Endothelial cell of umbilical vein (primary cell): ENCODE measurements at regions not wholly inside any gene's neighbourhood (a gene's known extent, or its start where the extent isn't known, plus 50 kb on each side); places are given as distances from the start of the nearest gene placed in this dataset.

Experiments
- EZH2 ChIP-seq: IDR thresholded peaks from 2 replicates; pipeline ENCODE4 v1.6.1; 2012; ENCODE audit warnings: borderline replicate concordance, low read depth, mild to moderate bottlenecking, moderate library complexity, low read length, inconsistent platforms; ENCODE audit not compliant: severe bottlenecking
- GATA2 ChIP-seq: IDR thresholded peaks from 2 replicates; pipeline ENCODE4 v1.7.0; 2011; ENCODE audit warnings: low read depth, mild to moderate bottlenecking, moderate library complexity, mixed read lengths, low read length; ENCODE audit not compliant: insufficient read length, insufficient read depth
- MYC ChIP-seq: IDR thresholded peaks from one replicate; pipeline ENCODE4 v1.6.1; 2011; ENCODE audit warnings: mild to moderate bottlenecking, low read depth, low read length
- POLR2A ChIP-seq: IDR thresholded peaks from 2 replicates; pipeline ENCODE4 v1.6.1; 2012; ENCODE audit warnings: low read depth, mild to moderate bottlenecking, control low read depth, low read length
- POLR2AphosphoS5 ChIP-seq: IDR thresholded peaks from 2 replicates; pipeline ENCODE4 v1.6.1; 2012; ENCODE audit warnings: low read depth, mild to moderate bottlenecking, control low read depth, low read length, moderate library complexity; ENCODE audit not compliant: insufficient read depth
- TF ChIP-seq, protein P1 (sequence below), 2 donors: IDR thresholded peaks; 1 replicate in 1 of 2; 2 replicates in 1 of 2; pipeline ENCODE4 v1.5.1; 2011; ENCODE audit warnings: low read length in 2 of 2, mild to moderate bottlenecking in 2 of 2, moderate library complexity in 2 of 2, control low read depth in 1 of 2, inconsistent platforms in 1 of 2, low read depth in 1 of 2; ENCODE audit not compliant: insufficient read depth in 1 of 2; ENCODE audit errors: extremely low read depth in 1 of 2
- TF ChIP-seq, protein P2 (sequence below): IDR thresholded peaks from 2 replicates; pipeline ENCODE4 v1.6.1; 2011; ENCODE audit not compliant: insufficient read depth, insufficient read length

DNA sequence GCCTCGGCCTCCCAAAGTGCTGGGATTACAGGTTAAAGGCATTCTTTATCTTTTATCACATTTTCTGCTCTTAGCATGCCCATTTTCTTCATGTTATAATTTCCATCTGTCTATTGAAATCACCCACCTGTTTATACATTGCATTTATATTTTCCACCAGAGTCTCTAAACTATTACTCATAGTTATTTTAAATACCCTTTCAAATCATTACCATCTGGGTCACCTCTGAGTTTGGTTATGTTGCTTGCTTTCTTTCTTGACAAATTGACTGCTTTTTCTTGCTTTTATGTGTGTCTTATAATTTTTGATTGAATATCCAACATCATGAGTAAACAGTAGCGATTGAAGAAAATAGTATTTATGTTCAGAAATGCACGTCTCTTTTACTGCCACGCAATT lies 71.4 kb downstream of the TMEM270 start:
- TF ChIP-seq, protein P1, sequence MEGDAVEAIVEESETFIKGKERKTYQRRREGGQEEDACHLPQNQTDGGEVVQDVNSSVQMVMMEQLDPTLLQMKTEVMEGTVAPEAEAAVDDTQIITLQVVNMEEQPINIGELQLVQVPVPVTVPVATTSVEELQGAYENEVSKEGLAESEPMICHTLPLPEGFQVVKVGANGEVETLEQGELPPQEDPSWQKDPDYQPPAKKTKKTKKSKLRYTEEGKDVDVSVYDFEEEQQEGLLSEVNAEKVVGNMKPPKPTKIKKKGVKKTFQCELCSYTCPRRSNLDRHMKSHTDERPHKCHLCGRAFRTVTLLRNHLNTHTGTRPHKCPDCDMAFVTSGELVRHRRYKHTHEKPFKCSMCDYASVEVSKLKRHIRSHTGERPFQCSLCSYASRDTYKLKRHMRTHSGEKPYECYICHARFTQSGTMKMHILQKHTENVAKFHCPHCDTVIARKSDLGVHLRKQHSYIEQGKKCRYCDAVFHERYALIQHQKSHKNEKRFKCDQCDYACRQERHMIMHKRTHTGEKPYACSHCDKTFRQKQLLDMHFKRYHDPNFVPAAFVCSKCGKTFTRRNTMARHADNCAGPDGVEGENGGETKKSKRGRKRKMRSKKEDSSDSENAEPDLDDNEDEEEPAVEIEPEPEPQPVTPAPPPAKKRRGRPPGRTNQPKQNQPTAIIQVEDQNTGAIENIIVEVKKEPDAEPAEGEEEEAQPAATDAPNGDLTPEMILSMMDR (IDR thresholded peaks at IDR 0.05; ENCODE audit: extremely low read depth in 1 of 2, insufficient read depth in 1 of 2, low read depth in 1 of 2, low read length in 2 of 2): no peak
- TF ChIP-seq POLR2AphosphoS5 (no peak), EZH2 (no peak), POLR2A (no peak), MYC (no peak), GATA2 (no peak)
- TF ChIP-seq, protein P2, sequence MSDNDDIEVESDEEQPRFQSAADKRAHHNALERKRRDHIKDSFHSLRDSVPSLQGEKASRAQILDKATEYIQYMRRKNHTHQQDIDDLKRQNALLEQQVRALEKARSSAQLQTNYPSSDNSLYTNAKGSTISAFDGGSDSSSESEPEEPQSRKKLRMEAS: no peak
